ENCODE measurements at regions not wholly inside any gene's neighbourhood (a gene's known extent, or its start where the extent isn't known, plus 50 kb on each side); places are given as distances from the start of the nearest gene placed in this dataset.
"Not testable (repeated sequence)": the region's sequence is repeated elsewhere in the genome, so short reads cannot be mapped to it uniquely, and the experiment has no call there.

- H3K36me3 Mint-ChIP-seq (ENCODE audit: low read depth); H3K9me3 Mint-ChIP-seq (ENCODE audit: insufficient read depth); H3K4me3 Mint-ChIP-seq; CTCF ChIA-PET; H3K4me1 Mint-ChIP-seq (ENCODE audit: low read depth); H3K27me3 Mint-ChIP-seq (ENCODE audit: low read depth); ATAC-seq; H3K27ac Mint-ChIP-seq; POLR2A ChIA-PET: not testable (repeated sequence)
- peak; percentile 18 for DNase-seq
Observed at GRCh38 chr9:67058898-67059715, 66.8 kb upstream of the SPATA31A3 start.
